Central memory CD4-positive, alpha-beta T cell (primary cell): ENCODE measurements at regions not wholly inside any gene's neighbourhood (a gene's known extent, or its start where the extent isn't known, plus 50 kb on each side); places are given as distances from the start of the nearest gene placed in this dataset.
"Not testable (repeated sequence)": the region's sequence is repeated elsewhere in the genome, so short reads cannot be mapped to it uniquely, and the experiment has no call there.

ENCODE experiments used
- DNase-seq: peaks from one replicate; pipeline ENCODE4 v3.0.0; 2022

GRCh38 chr7:68025369-68025768 lies 1028.7 kb downstream of the TYW1 start:
- DNase-seq: no peak

DNA sequence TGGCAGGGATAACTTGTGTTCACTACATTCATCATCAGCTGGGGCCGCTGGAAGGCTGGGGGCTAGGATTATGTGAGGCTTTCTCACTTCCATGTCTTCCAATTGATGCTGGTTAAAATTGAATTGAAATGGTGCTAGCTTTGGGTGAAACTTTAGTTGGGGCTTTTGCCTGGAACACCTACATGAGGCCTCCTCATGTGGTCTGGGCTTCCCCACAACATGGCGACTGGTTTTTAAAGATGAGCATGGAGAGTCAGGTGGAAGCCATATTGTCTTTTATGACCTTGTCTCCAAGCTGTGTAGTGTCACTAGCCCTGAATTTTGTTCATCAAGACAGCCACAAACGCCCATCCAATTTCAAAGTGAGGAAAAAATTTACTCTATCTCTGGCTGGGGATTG lies 1033.9 kb downstream of the TYW1 start:
- DNase-seq: no peak

- no peak for DNase-seq
These were observed 1034.7 kb downstream of the TYW1 start for GRCh38 chr7:68031180-68031943.

- no peak for DNase-seq
These were observed 1042.1 kb downstream of the TYW1 start for GRCh38 chr7:68038621-68039314.

GRCh38 chr7:68041554-68041953 lies 1044.9 kb downstream of the TYW1 start:
- DNase-seq: no peak

DNA sequence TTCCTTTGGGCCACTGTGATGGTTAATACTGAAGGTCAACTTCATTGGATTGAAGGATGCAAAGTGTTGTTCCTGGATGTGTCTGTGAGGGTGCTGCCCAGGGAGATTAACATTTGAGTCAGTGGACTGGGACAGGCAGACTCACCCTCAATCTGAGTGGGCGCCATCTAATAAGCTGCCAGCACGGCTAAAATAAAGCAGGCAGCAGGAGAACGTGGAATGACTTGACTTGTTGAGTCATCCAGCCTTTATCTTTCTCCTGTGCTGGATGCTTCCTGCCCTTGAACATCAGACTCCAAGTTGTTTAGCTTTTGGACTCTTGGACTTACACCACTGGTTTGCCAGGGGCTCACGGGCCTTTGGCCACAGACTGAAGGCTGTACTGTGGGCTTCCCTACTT lies 1046.9 kb downstream of the TYW1 start:
- DNase-seq: no peak

DNA sequence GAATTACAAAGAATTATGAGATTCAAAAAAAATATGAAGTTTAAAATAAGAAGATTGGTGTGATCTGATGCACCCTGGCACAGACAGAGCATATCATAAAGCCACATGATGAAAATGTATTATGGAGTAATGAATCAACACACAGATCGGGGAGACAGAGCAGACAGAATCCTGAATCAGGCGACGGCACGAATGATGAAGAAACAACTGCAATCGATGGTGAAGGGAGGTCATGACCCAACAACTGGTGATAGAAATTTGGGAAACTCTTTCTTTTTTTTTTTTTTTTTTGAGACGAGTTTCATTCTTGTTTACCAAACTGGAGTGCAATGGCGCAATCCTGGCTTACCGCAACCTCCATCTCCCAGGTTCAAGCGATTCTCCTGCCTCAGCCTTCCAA lies 1054.0 kb downstream of the TYW1 start:
- DNase-seq: no peak

GRCh38 chr7:68058014-68058413 lies 1061.4 kb downstream of the TYW1 start:
- no peak for DNase-seq

GRCh38 chr7:68063171-68063570 lies 1066.5 kb downstream of the TYW1 start:
- DNase-seq: no peak

DNA sequence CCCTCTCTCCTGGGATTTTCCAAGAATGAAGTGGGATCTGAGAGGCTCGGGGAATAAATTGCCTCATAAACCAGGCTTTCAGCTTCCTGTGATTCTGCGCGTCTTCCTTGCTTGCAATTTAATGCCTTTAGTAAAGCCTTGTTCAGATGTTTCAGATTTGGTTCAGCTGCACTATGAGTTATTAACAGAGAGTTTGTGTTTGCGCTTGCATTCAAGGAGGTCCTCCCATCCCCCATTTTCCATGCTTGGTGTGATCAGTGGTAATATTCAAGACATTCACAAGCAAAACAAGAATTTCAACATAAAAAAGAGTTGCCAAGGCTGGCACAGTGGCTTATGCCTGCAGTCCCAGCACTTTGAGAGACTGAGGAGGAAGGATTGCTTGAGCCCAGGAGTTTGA lies 1068.9 kb downstream of the TYW1 start:
- DNase-seq: no peak

- DNase-seq: no peak
These were observed 1071.2 kb downstream of the TYW1 start for GRCh38 chr7:68067845-68068244.

- DNase-seq: no peak
These were observed 1074.4 kb downstream of the TYW1 start for GRCh38 chr7:68070992-68071391.

- DNase-seq: no peak
These were observed 1077.1 kb downstream of the TYW1 start for GRCh38 chr7:68073701-68074100.

DNA sequence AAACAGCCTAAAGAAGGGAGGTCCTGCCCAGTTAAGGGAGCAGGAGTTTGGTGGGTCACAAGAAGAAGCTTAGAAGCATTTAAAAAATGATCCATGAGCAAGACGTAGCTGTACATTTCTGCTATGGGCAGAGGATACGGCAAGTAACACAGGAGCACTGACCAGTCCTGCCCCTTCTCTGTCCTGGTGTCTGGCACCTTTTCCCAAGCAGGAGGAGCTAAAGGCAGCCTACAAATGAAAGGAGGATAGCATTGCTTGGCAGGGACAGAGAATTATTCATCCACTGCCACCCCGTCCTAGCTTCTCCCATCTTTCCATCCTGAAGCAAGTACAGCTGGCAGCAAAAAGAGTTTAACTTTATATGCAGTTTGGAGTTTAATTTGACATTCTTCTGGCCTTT lies 1077.6 kb downstream of the TYW1 start:
- DNase-seq: no peak

GRCh38 chr7:68078157-68078710 lies 1081.6 kb downstream of the TYW1 start:
- DNase-seq: no peak

GRCh38 chr7:68082066-68082960 lies 1085.7 kb downstream of the TYW1 start:
- not testable (repeated sequence) for DNase-seq

GRCh38 chr7:68082961-68083657 lies 1086.5 kb downstream of the TYW1 start:
- not testable (repeated sequence) for DNase-seq

DNA sequence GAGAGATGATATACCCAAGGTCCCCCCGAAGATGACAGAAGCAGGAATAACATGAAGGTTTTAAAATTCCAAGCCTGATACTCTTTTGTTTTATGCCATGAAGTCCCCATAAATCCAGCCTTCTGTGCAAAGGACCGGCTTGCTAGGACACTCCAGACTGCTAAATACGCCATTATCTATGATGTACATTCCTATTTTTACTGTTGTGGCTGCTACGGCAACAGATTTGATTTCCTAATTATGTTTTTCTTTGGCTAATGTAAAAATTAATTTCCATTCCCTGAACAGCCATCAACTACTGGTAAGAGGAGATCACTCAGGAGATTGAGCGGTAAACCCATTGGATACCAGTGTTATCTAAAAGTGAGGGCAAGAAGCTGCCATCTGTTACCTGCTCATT lies 1090.8 kb downstream of the TYW1 start:
- DNase-seq: no peak

GRCh38 chr7:68088879-68089278 lies 1092.2 kb downstream of the TYW1 start:
- DNase-seq: no peak

GRCh38 chr7:68090256-68090655 lies 1093.6 kb downstream of the TYW1 start:
- DNase-seq: not testable (repeated sequence)

DNA sequence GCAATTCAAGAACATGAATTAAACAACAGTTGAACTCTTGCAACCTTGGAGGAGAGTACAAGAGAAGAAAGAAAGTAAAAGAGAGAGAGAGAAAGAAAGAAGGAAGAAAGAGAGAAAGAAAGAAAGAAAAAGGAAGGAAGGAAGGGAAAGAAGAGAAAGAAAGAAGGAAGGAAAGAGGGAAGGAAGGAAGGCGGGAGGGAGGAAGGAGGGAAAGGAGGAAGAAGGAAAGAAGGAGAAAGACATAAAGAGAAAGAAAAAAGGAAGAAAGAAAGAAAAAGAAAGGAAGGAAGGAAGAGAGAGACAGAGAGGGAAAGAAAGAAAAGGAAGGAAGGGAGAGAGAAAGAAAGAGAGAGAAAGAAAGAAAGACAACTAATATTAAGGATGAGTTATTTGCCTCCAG lies 1106.7 kb downstream of the TYW1 start:
- no peak for DNase-seq

- DNase-seq: no peak
These were observed 1110.6 kb downstream of the TYW1 start for GRCh38 chr7:68107261-68107660.
